ENCODE measurements at regions not wholly inside any gene's neighbourhood (a gene's known extent, or its start where the extent isn't known, plus 50 kb on each side); places are given as distances from the start of the nearest gene placed in this dataset.

DNA sequence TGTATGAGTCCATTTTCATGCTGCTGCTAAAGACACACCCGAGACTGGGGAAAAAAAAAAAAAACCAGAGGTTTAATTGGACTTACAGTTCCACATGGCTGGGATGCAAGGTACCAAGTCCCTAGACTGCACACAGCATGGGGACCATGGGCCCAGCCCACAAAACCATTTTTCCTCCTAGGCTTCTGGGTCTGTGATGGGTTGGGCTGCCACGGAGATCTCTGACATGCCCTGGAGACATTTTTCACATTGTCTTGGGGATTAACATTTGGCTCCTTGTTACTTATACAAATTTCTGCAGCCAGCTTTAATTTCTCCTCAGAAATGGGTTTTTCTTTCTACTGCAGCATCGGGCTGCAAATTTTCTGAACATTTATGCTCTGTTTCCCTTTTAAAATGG, 340.3 kb upstream of the NUDT12 start:
- no peak overlapping the region for H3K27ac ChIP-seq (ENCODE audit: low read depth in 1 of 2, low read length in 2 of 2)
- H3K36me3 ChIP-seq (ENCODE audit: control insufficient read depth in 4 of 4, insufficient read depth in 3 of 4, low read depth in 1 of 4, low read length in 3 of 4) = no peaks in the 10 kb centered on the region
- H3K9me3 ChIP-seq (ENCODE audit: control insufficient read depth in 4 of 4, low read length in 3 of 4) = no peaks in the 10 kb centered on the region
- no peak for TF ChIP-seq FOXA1 (IDR thresholded peaks at IDR 0.05)
- no peak for TF ChIP-seq YY1 (IDR thresholded peaks at IDR 0.05)
- TF ChIP-seq, protein P1, sequence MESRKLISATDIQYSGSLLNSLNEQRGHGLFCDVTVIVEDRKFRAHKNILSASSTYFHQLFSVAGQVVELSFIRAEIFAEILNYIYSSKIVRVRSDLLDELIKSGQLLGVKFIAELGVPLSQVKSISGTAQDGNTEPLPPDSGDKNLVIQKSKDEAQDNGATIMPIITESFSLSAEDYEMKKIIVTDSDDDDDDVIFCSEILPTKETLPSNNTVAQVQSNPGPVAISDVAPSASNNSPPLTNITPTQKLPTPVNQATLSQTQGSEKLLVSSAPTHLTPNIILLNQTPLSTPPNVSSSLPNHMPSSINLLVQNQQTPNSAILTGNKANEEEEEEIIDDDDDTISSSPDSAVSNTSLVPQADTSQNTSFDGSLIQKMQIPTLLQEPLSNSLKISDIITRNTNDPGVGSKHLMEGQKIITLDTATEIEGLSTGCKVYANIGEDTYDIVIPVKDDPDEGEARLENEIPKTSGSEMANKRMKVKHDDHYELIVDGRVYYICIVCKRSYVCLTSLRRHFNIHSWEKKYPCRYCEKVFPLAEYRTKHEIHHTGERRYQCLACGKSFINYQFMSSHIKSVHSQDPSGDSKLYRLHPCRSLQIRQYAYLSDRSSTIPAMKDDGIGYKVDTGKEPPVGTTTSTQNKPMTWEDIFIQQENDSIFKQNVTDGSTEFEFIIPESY (IDR thresholded peaks at IDR 0.05) = no peak
- no peak for TF ChIP-seq TAF1 (conservative IDR thresholded peaks at IDR 0.05)
- no peak for TF ChIP-seq SP1 (IDR thresholded peaks at IDR 0.05)
- no peak for TF ChIP-seq EGR1 (IDR thresholded peaks at IDR 0.05; ENCODE audit: low read depth in 2 of 2)
- TF ChIP-seq, protein P2, sequence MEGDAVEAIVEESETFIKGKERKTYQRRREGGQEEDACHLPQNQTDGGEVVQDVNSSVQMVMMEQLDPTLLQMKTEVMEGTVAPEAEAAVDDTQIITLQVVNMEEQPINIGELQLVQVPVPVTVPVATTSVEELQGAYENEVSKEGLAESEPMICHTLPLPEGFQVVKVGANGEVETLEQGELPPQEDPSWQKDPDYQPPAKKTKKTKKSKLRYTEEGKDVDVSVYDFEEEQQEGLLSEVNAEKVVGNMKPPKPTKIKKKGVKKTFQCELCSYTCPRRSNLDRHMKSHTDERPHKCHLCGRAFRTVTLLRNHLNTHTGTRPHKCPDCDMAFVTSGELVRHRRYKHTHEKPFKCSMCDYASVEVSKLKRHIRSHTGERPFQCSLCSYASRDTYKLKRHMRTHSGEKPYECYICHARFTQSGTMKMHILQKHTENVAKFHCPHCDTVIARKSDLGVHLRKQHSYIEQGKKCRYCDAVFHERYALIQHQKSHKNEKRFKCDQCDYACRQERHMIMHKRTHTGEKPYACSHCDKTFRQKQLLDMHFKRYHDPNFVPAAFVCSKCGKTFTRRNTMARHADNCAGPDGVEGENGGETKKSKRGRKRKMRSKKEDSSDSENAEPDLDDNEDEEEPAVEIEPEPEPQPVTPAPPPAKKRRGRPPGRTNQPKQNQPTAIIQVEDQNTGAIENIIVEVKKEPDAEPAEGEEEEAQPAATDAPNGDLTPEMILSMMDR (IDR thresholded peaks at IDR 0.05; ENCODE audit: low read depth, low read length, missing input control) = no peak
- no peak for TF ChIP-seq JUND (IDR thresholded peaks at IDR 0.05)
- no peak for TF ChIP-seq RAD21 (IDR thresholded peaks at IDR 0.05)
- no peak for TF ChIP-seq HNF4A (conservative IDR thresholded peaks at IDR 0.05)
- no peak for TF ChIP-seq HNF4G (IDR thresholded peaks at IDR 0.05)
- H3K4me3 ChIP-seq (ENCODE audit: low read depth in 1 of 3, low read length in 3 of 3) = no peak overlapping the region
- DNase-seq (ENCODE audit: low spot score) = no peak
- no peaks in the 10 kb centered on the region for H3K4me1 ChIP-seq (ENCODE audit: control insufficient read depth in 4 of 4, insufficient read depth in 4 of 4, low read length in 3 of 4)
- 73% methylated on average over 3 of the region's 3 CpGs for WGBS
- H3K9ac ChIP-seq (ENCODE audit: low read depth in 1 of 2, low read length in 2 of 2) = no peak overlapping the region
- no peaks in the 10 kb centered on the region for H3K27me3 ChIP-seq (ENCODE audit: control insufficient read depth in 4 of 4, insufficient read depth in 4 of 4, low read length in 3 of 4)

DNA sequence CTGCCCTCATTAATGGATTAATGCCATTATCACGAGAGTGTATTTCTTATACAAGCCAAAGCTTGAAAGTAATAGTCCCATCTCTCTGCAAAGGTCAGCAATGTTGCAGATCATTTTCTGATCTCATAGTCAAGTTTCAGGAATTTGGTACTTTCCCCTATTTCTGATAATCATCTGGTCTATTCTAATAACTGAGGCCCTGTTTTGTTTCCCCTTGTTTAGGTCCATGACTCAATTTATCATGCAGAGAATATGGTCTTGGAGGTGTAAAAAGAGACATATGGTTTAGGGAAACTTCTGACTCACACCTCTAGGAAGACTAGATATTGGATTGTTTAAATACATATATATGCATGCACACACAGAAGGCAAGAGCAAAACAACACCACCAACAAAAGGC, 339.3 kb upstream of the NUDT12 start:
- Histone ChIP-seq H3K27me3 (ENCODE audit: control insufficient read depth in 4 of 4, insufficient read depth in 4 of 4, low read length in 3 of 4) (no peaks in the 10 kb centered on the region), H3K27ac (ENCODE audit: low read depth in 1 of 2, low read length in 2 of 2) (no peak overlapping the region), H3K4me1 (ENCODE audit: control insufficient read depth in 4 of 4, insufficient read depth in 4 of 4, low read length in 3 of 4) (no peaks in the 10 kb centered on the region), H3K36me3 (ENCODE audit: control insufficient read depth in 4 of 4, insufficient read depth in 3 of 4, low read depth in 1 of 4, low read length in 3 of 4) (no peaks in the 10 kb centered on the region), H3K9ac (ENCODE audit: low read depth in 1 of 2, low read length in 2 of 2) (no peak overlapping the region), H3K9me3 (ENCODE audit: control insufficient read depth in 4 of 4, low read length in 3 of 4) (no peaks in the 10 kb centered on the region), H3K4me3 (ENCODE audit: low read depth in 1 of 3, low read length in 3 of 3) (no peak overlapping the region)
- TF ChIP-seq, protein P3, sequence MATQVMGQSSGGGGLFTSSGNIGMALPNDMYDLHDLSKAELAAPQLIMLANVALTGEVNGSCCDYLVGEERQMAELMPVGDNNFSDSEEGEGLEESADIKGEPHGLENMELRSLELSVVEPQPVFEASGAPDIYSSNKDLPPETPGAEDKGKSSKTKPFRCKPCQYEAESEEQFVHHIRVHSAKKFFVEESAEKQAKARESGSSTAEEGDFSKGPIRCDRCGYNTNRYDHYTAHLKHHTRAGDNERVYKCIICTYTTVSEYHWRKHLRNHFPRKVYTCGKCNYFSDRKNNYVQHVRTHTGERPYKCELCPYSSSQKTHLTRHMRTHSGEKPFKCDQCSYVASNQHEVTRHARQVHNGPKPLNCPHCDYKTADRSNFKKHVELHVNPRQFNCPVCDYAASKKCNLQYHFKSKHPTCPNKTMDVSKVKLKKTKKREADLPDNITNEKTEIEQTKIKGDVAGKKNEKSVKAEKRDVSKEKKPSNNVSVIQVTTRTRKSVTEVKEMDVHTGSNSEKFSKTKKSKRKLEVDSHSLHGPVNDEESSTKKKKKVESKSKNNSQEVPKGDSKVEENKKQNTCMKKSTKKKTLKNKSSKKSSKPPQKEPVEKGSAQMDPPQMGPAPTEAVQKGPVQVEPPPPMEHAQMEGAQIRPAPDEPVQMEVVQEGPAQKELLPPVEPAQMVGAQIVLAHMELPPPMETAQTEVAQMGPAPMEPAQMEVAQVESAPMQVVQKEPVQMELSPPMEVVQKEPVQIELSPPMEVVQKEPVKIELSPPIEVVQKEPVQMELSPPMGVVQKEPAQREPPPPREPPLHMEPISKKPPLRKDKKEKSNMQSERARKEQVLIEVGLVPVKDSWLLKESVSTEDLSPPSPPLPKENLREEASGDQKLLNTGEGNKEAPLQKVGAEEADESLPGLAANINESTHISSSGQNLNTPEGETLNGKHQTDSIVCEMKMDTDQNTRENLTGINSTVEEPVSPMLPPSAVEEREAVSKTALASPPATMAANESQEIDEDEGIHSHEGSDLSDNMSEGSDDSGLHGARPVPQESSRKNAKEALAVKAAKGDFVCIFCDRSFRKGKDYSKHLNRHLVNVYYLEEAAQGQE (IDR thresholded peaks at IDR 0.05) = no peak
- TF ChIP-seq, protein P1 (IDR thresholded peaks at IDR 0.05) = no peak
- WGBS = 75% methylated on average over 1 of the region's 1 CpG
- DNase-seq (ENCODE audit: low spot score) = no peak

Measured in liver (tissue), 8 donors.